KMS-11 (cell line): ENCODE measurements at regions not wholly inside any gene's neighbourhood (a gene's known extent, or its start where the extent isn't known, plus 50 kb on each side); places are given as distances from the start of the nearest gene placed in this dataset.

Experiments
- H2AFZ ChIP-seq: fragments of 200-600 bp; sonication (generic); 2 replicates; pipeline ENCODE4 v1.6.1; 2016; ENCODE audit warnings: antibody characterized with exemption, mixed run types, low read depth
- H3K27ac ChIP-seq: fragments of 200-600 bp; sonication (generic); 2 replicates; pipeline ENCODE4 v1.6.1; 2016; ENCODE audit warnings: mild to moderate bottlenecking, mixed run types
- H3K27me3 ChIP-seq: fragments of 200-600 bp; sonication (generic); 2 replicates; pipeline ENCODE4 v1.6.1; 2017; ENCODE audit warnings: mild to moderate bottlenecking, low read depth, mixed run types, moderate library complexity; ENCODE audit not compliant: insufficient read depth
- H3K36me3 ChIP-seq: fragments of 200-600 bp; sonication (generic); 2 replicates; pipeline ENCODE4 v1.6.1; 2017; ENCODE audit warnings: mild to moderate bottlenecking, mixed run types; ENCODE audit not compliant: insufficient read depth
- H3K4me1 ChIP-seq: fragments of 200-600 bp; sonication (generic); 2 replicates; pipeline ENCODE4 v1.6.1; 2016; ENCODE audit warnings: mild to moderate bottlenecking, low read depth, mixed run types; ENCODE audit not compliant: poor library complexity, severe bottlenecking
- H3K4me2 ChIP-seq: fragments of 200-600 bp; sonication (generic); 2 replicates; pipeline ENCODE4 v1.7.0; 2016; ENCODE audit warnings: mild to moderate bottlenecking, mixed run types
- H3K4me3 ChIP-seq: fragments of 200-600 bp; sonication (generic); IDR thresholded peaks from 2 replicates; pipeline ENCODE4 v1.6.1; 2017; ENCODE audit warnings: low read depth, low read length, mixed read lengths; ENCODE audit not compliant: insufficient read depth
- H3K79me2 ChIP-seq: fragments of 200-600 bp; sonication (generic); 2 replicates; pipeline ENCODE4 v1.6.1; 2016; ENCODE audit warnings: low read depth, mixed run types; ENCODE audit not compliant: insufficient read depth
- H3K9ac ChIP-seq: fragments of 200-600 bp; sonication (generic); 2 replicates; pipeline ENCODE4 v1.6.1; 2016; ENCODE audit warnings: mild to moderate bottlenecking, mixed run types
- H4K20me1 ChIP-seq: fragments of 200-600 bp; sonication (generic); 2 replicates; pipeline ENCODE4 v1.6.1; 2016; ENCODE audit warnings: mild to moderate bottlenecking, mixed run types; ENCODE audit not compliant: insufficient read depth
- TF ChIP-seq, protein P1 (sequence below): fragments of 200-600 bp; sonication (generic); conservative IDR thresholded peaks from 2 replicates; pipeline ENCODE4 v1.6.1; 2017; ENCODE audit warnings: low read depth, mild to moderate bottlenecking, antibody characterized with exemption, low read length, moderate library complexity, mixed read lengths

DNA sequence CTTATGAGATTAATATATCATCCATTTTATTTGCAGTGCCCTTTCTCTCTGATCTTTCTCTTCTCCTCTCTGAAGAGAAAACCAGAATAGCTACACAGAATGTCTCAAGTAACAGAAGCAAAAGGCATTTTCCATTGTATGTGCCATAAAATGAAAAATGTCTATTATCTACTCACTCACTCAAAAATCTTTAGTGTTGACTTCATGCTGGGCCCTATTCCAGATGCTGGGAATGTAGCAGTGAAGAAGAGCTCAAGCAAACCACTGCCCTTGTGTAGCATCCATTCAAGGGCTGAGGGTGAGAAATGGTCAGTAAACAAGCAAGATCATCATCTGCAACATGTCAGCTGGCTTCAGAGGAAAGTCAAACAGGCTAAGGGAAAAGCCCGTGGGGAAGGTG is 427.7 kb downstream of the METTL4 start:
- H3K4me1 ChIP-seq, result no peaks in the 10 kb centered on the region
- TF ChIP-seq, protein P1, sequence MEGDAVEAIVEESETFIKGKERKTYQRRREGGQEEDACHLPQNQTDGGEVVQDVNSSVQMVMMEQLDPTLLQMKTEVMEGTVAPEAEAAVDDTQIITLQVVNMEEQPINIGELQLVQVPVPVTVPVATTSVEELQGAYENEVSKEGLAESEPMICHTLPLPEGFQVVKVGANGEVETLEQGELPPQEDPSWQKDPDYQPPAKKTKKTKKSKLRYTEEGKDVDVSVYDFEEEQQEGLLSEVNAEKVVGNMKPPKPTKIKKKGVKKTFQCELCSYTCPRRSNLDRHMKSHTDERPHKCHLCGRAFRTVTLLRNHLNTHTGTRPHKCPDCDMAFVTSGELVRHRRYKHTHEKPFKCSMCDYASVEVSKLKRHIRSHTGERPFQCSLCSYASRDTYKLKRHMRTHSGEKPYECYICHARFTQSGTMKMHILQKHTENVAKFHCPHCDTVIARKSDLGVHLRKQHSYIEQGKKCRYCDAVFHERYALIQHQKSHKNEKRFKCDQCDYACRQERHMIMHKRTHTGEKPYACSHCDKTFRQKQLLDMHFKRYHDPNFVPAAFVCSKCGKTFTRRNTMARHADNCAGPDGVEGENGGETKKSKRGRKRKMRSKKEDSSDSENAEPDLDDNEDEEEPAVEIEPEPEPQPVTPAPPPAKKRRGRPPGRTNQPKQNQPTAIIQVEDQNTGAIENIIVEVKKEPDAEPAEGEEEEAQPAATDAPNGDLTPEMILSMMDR, result no peak
- no peaks in the 10 kb centered on the region for H3K36me3 ChIP-seq
- H3K4me3 ChIP-seq, result no peak overlapping the region
- H3K27me3 ChIP-seq, result no peaks in the 10 kb centered on the region
- no peaks in the 10 kb centered on the region for H3K79me2 ChIP-seq
- no peak overlapping the region for H2AFZ ChIP-seq
- no peak overlapping the region for H3K9ac ChIP-seq
- H3K4me2 ChIP-seq, result no peak overlapping the region
- no peak overlapping the region for H3K27ac ChIP-seq
- H4K20me1 ChIP-seq, result no peaks in the 10 kb centered on the region

DNA sequence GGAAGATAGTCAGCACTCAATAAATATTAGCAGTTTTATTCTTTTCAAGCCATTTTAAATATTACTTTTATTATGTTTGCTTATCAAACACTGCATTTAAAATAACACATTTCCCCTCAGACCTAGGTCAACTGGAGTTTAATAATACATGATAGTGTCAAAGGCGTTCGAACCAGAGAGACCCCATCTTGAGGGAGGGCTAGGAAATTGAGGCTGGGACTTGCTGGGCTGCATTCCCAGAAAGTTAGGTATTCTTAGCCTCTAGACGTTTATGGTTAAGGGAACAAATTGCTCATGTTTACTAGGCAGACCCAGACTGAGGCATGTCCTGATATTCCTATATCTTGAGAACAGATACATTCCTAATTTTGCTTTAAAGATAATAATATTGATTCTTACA is 426.5 kb downstream of the METTL4 start:
- no peaks in the 10 kb centered on the region for H3K27me3 ChIP-seq
- H3K4me3 ChIP-seq, result no peak overlapping the region
- H2AFZ ChIP-seq, result no peak overlapping the region
- H3K4me1 ChIP-seq, result no peaks in the 10 kb centered on the region
- H3K36me3 ChIP-seq, result no peaks in the 10 kb centered on the region
- H3K9ac ChIP-seq, result no peak overlapping the region
- TF ChIP-seq, protein P1, result no peak
- H3K27ac ChIP-seq, result no peak overlapping the region
- H3K79me2 ChIP-seq, result no peaks in the 10 kb centered on the region
- no peak overlapping the region for H3K4me2 ChIP-seq
- H4K20me1 ChIP-seq, result no peaks in the 10 kb centered on the region

DNA sequence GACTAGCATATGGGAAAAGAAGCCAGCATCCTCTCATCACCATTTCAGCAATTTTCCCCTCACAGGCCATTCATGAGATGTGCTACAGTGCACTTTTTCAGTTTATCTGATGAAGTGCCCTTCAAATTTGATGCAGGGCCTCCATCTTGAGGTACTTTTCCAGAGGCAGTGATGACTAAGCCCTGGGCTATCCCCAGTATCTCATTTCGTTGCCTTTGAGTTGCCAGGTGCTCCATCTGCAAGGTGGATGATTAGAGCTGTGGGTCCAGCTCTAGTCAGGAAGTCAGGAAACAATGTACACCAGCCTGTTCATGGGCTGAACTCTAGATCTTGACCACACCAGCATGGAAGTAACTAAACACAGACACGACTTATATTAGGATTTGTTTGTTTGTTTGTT is 425.2 kb downstream of the METTL4 start:
- no peak overlapping the region for H3K9ac ChIP-seq
- no peaks in the 10 kb centered on the region for H3K4me1 ChIP-seq
- H4K20me1 ChIP-seq, result no peaks in the 10 kb centered on the region
- H3K79me2 ChIP-seq, result no peaks in the 10 kb centered on the region
- no peak overlapping the region for H3K27ac ChIP-seq
- no peaks in the 10 kb centered on the region for H3K36me3 ChIP-seq
- no peak overlapping the region for H3K4me2 ChIP-seq
- no peaks in the 10 kb centered on the region for H3K27me3 ChIP-seq
- H2AFZ ChIP-seq, result no peak overlapping the region
- H3K4me3 ChIP-seq, result no peak overlapping the region
- TF ChIP-seq, protein P1, result no peak

DNA sequence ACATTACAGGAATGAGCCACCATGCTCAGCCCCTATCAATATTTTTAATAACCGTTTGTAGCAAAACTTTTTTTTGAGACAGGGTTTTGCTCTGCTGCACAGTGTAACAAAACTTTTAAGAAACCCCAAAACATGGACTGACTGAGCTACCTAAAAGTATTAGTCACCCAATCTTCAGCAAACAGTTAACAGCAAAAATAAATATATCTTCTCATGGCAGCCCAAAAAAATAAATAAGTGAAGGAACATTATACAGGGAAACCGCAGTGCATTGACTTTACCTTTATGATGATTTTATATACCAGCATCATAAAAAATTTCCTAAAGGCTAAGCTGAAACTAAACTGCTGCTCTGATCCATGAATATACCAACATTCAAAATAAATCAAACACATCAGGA is 424.6 kb downstream of the METTL4 start:
- H3K9ac ChIP-seq, result no peak overlapping the region
- no peak overlapping the region for H3K4me3 ChIP-seq
- H4K20me1 ChIP-seq, result no peaks in the 10 kb centered on the region
- H3K4me2 ChIP-seq, result no peak overlapping the region
- no peaks in the 10 kb centered on the region for H3K79me2 ChIP-seq
- TF ChIP-seq, protein P1, result no peak
- no peaks in the 10 kb centered on the region for H3K4me1 ChIP-seq
- no peak overlapping the region for H3K27ac ChIP-seq
- no peaks in the 10 kb centered on the region for H3K27me3 ChIP-seq
- no peaks in the 10 kb centered on the region for H3K36me3 ChIP-seq
- no peak overlapping the region for H2AFZ ChIP-seq
